ENCODE measurements at regions not wholly inside any gene's neighbourhood (a gene's known extent, or its start where the extent isn't known, plus 50 kb on each side); places are given as distances from the start of the nearest gene placed in this dataset.

- Histone ChIP-seq H2AFZ (ENCODE audit: insufficient read depth, low read depth, low read length, poor library complexity, severe bottlenecking) (no peak overlapping the region), H3K79me2 (ENCODE audit: control insufficient read depth, insufficient read depth, low read length) (no peaks in the 10 kb centered on the region), H3K27me3 (replicated peaks in 1 of 4; ENCODE audit: control extremely low read depth in 1 of 4, control insufficient read depth in 3 of 4, insufficient read depth in 4 of 4, low read length in 3 of 4) (peaks cover 0 to 8% (median 6%) of the 10 kb centered on the region in 4 experiments), H3K27ac (ENCODE audit: low read length in 2 of 2) (no peak overlapping the region), H3K9me3 (ENCODE audit: control extremely low read depth in 1 of 3, control insufficient read depth in 2 of 3, insufficient read depth in 1 of 3, low read length in 2 of 3) (peaks cover 0 to 5% (median 0%) of the 10 kb centered on the region in 3 donors), H3K4me3 (ENCODE audit: control extremely low read depth in 1 of 5, extremely low read depth in 1 of 5, insufficient read depth in 1 of 5, low read depth in 2 of 5, low read length in 4 of 5) (no peak overlapping the region), H3K9ac (ENCODE audit: low read length) (no peak overlapping the region), H3K36me3 (replicated peaks in 1 of 2; ENCODE audit: control extremely low read depth in 1 of 2, control insufficient read depth in 1 of 2, extremely low read depth in 1 of 2, insufficient read depth in 2 of 2, low read length in 1 of 2) (no peaks in the 10 kb centered on the region), H3K4me2 (replicated peaks; ENCODE audit: low read depth, low read length, poor library complexity, severe bottlenecking) (no peak overlapping the region), H3K4me1 (ENCODE audit: control insufficient read depth in 2 of 2, insufficient read depth in 2 of 2, low read length in 2 of 2) (no peaks in the 10 kb centered on the region), H4K20me1 (ENCODE audit: control insufficient read depth, insufficient read depth, low read length, poor library complexity, severe bottlenecking) (no peaks in the 10 kb centered on the region)
- intact Hi-C loops (cut with micrococcal nuclease) = no loop called here
- no peaks in the 10 kb centered on the region for H3K4me1 Mint-ChIP-seq
- ATAC-seq (ENCODE audit: low read depth) (no peak), DNase-seq (no peak)
- WGBS (ENCODE audit: insufficient coverage) = 80% methylated on average over 2 of the region's 3 CpGs
- CTCF ChIA-PET = no interaction called here
- H3K9me3 Mint-ChIP-seq (ENCODE audit: insufficient read depth) = no peaks in the 10 kb centered on the region
- H3K27me3 Mint-ChIP-seq = peaks cover 20% of the 10 kb centered on the region
- no peak overlapping the region for H3K27ac Mint-ChIP-seq
- TF ChIP-seq CTCF (IDR thresholded peaks at IDR 0.05) (no peak), EZH2 (IDR thresholded peaks at IDR 0.05; ENCODE audit: borderline replicate concordance, insufficient read depth, low read depth, low read length, poor library complexity, severe bottlenecking) (no peak)
- POLR2A ChIA-PET = no interaction called here
- H3K4me3 Mint-ChIP-seq = no peak overlapping the region
Measured at GRCh38 chr12:108017472-108018057, 111.5 kb upstream of the WSCD2 start.

GRCh38 chr12:108019862-108020261 lies 109.2 kb upstream of the WSCD2 start:
- ChIA-PET CTCF (no interaction called here), POLR2A (no interaction called here)
- H3K4me3 Mint-ChIP-seq = no peak overlapping the region
- Histone ChIP-seq H2AFZ (ENCODE audit: insufficient read depth, low read depth, low read length, poor library complexity, severe bottlenecking) (no peak overlapping the region), H3K9ac (ENCODE audit: low read length) (no peak overlapping the region), H3K27ac (ENCODE audit: low read length in 2 of 2) (no peak overlapping the region), H3K4me3 (ENCODE audit: control extremely low read depth in 1 of 5, extremely low read depth in 1 of 5, insufficient read depth in 1 of 5, low read depth in 2 of 5, low read length in 4 of 5) (no peak overlapping the region), H3K4me2 (replicated peaks; ENCODE audit: low read depth, low read length, poor library complexity, severe bottlenecking) (no peak overlapping the region), H3K79me2 (ENCODE audit: control insufficient read depth, insufficient read depth, low read length) (no peaks in the 10 kb centered on the region), H3K36me3 (replicated peaks in 1 of 2; ENCODE audit: control extremely low read depth in 1 of 2, control insufficient read depth in 1 of 2, extremely low read depth in 1 of 2, insufficient read depth in 2 of 2, low read length in 1 of 2) (no peaks in the 10 kb centered on the region), H3K4me1 (ENCODE audit: control insufficient read depth in 2 of 2, insufficient read depth in 2 of 2, low read length in 2 of 2) (no peaks in the 10 kb centered on the region), H4K20me1 (ENCODE audit: control insufficient read depth, insufficient read depth, low read length, poor library complexity, severe bottlenecking) (no peaks in the 10 kb centered on the region), H3K9me3 (ENCODE audit: control extremely low read depth in 1 of 3, control insufficient read depth in 2 of 3, insufficient read depth in 1 of 3, low read length in 2 of 3) (peaks cover 0 to 5% (median 0%) of the 10 kb centered on the region in 3 donors), H3K27me3 (replicated peaks in 1 of 4; ENCODE audit: control extremely low read depth in 1 of 4, control insufficient read depth in 3 of 4, insufficient read depth in 4 of 4, low read length in 3 of 4) (peaks cover 0 to 7% (median 1%) of the 10 kb centered on the region in 4 experiments)
- DNase-seq (no peak), ATAC-seq (ENCODE audit: low read depth) (no peak)
- H3K9me3 Mint-ChIP-seq (ENCODE audit: insufficient read depth) = no peaks in the 10 kb centered on the region
- H3K4me1 Mint-ChIP-seq = no peaks in the 10 kb centered on the region
- 70% methylated on average over 2 of the region's 2 CpGs for WGBS (ENCODE audit: insufficient coverage)
- no peak overlapping the region for H3K27ac Mint-ChIP-seq
- intact Hi-C loops (cut with micrococcal nuclease) = no loop called here
- H3K27me3 Mint-ChIP-seq = peaks cover 7% of the 10 kb centered on the region
- TF ChIP-seq EZH2 (IDR thresholded peaks at IDR 0.05; ENCODE audit: borderline replicate concordance, insufficient read depth, low read depth, low read length, poor library complexity, severe bottlenecking) (no peak), CTCF (IDR thresholded peaks at IDR 0.05) (no peak)
